Left kidney (tissue), 1 donor: ENCODE measurements at regions not wholly inside any gene's neighbourhood (a gene's known extent, or its start where the extent isn't known, plus 50 kb on each side); places are given as distances from the start of the nearest gene placed in this dataset.

ENCODE experiments used
- DNase-seq: peaks from one replicate; pipeline ENCODE4 v3.0.0-alpha.2; 2013

DNA sequence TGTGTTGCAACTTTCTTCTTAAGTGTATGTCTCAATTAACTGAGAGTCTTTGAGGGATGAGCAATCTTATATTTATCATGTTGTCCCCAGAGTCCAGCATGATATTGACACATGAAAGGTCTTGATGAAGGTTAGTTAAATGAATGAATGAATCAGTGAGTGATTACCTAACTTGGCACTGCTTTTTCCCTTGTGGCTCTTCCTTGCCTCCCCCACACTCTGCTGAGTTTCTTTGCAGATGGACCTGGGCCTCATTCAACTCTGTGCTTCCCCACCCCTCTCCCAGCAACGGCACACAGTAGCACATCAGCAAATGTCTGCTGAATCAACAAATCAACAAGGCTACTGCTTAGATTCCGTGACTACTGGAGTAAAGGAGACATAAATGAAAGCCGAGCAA lies 235.1 kb upstream of the CXCL12 start:
- DNase-seq = no peak

DNA sequence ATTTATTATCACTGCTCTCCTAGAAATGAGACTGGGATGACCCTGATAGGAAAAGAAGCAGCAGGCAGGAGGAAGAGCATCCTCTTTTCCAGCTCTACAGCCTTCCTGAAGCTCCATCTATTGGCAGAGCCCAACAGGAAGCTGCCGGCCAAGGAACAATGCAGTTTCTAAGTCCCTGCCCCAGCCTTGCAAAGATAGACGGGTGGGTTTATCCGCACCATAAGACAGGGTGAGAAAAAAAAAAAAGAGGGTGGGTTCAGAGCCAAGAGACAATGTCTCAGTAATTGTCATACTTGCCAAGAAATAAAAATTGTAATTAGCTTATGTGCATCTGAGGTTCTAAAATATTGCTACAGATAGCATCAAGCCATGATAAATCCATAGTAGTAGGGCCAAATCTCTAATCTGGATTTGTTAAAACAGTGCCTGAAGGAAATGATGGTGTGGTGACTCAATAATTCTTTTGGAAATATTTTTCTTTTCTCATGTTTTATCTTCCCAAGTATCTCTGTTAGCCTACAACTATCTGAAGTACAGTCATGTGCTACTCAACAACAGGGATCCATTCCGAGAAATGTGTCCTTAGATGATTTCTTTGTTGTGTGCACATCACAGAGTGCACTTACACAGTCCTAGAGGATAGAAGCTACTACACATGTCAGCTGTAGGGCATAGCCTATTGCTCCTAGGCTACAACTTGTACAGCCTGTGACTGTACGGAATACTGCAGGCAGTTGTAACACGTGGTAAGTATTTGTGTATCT lies 242.9 kb upstream of the CXCL12 start:
- no peak for DNase-seq

DNA sequence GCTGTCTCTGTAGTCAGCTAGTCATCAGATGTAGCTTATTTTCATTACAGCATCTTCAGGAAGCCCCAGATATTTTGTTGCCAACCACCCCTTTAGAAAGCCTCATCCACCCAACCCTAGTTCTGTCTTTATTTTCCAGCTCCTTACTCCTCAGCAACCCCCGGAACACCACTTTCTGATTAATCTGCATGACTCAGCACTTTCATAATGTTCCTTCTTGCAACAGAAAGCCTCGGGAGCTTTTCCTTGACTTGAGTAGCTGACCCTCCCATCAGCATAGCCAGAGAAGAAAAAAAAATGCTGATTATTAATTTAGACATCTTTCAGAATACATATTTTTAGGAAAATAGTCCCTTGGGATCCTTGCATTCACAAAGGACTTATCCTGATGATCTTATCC lies 244.0 kb upstream of the CXCL12 start:
- no peak for DNase-seq

DNA sequence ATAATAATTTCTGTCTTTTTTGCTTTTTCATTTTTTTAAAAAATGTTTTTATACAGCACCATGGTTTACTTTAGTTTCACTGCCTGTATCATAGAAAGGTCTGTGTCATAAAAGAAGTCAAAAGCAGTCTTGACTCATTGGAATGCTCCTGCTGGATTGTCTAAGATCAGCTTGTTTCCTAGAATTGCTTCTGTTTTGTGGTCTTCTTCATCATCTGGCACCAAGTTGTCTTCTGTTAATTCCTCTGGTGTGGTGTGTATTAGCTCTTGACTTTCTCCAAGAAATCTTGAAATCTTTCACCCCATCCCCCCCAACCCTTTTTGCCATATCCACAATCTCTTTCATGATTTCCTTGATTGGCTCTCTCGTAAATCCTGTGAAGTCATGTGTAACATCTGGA lies 250.3 kb upstream of the CXCL12 start:
- DNase-seq = no peak

DNA sequence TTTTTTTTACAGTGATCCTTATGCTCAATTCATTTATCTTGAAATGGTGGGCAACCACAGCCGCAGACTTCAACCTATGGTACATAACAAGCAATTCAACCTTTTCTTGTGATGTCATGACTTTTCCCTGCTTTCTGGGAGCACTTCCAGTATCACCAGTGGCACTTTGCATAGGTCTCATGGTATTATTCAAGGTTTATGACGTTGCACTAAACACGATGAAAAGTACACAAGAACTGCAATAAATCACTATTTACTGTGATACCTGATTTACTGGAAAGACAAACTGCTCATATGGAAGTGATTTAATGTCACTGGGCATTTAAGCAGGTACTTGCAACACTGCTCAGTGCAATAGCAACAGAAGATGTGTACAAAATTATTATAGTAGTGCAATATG lies 251.7 kb upstream of the CXCL12 start:
- DNase-seq = no peak

DNA sequence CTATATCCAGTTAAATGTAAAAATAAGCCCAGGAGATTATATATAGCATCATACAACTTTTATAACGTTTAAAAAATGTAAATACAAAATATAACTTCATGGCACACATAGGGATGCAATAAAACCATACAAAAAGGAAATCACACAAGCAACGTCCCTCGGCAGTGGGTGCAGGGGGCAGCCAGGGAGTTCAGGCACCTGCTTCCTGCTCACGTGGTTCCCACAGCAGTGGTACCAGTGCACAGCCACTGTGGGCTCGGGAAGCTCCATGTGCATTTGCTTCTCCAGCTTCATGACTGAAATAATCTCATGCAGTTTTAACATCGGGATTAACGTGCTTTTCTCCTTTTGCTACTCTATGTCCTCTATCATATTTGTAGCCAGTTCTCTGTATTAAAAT lies 255.5 kb upstream of the CXCL12 start:
- no peak for DNase-seq

DNA sequence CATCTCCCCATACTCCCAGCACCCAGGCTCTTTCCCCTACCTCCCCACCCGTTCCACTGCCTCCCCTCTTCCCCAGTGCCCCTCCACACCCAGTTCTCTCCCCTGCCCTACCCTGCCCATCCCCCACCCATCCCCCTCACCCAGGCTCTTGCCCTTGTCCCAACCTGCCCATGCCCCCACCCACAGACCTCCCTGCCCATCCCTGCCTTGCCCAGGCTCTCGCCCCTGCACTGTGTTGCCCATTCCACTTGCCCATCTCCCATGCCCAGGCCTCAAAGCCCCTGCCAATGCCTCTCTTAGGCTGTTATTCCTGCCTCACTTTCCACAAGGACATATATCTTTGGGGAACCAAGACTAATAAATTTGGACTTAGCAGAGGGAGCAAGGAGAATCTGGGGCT lies 262.6 kb upstream of the CXCL12 start:
- DNase-seq = no peak

DNA sequence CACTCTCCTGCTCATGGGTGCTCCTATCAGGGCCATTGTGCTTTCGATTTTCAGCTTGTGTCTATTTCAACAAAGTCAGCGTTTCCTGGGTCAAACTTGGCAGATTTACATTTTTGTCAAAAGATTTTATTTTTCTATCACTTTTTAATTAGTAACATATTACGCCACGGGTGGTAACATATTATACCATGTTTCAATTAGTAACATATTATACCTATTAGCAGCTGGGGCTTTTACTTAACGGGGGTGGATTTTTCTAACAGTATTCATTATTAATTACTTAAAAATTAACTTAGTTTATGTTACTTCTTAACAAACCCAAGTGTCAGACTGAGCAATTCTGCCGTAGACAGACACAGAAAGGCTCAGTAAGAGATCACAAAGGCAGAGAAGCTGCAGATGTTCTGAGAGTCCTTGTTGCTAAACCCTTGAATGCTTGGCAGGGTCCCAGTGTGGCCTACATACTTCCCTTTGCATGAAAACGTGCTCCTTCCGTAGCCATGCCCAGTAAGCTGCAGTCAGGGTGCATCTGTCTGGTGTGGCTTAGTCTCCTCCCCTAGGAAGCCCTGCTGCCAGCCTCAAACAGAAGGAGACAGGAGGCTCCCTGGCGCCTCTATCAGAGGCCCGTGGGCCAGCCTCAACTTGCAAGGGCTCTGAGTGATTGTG lies 263.1 kb upstream of the CXCL12 start:
- DNase-seq = no peak

DNA sequence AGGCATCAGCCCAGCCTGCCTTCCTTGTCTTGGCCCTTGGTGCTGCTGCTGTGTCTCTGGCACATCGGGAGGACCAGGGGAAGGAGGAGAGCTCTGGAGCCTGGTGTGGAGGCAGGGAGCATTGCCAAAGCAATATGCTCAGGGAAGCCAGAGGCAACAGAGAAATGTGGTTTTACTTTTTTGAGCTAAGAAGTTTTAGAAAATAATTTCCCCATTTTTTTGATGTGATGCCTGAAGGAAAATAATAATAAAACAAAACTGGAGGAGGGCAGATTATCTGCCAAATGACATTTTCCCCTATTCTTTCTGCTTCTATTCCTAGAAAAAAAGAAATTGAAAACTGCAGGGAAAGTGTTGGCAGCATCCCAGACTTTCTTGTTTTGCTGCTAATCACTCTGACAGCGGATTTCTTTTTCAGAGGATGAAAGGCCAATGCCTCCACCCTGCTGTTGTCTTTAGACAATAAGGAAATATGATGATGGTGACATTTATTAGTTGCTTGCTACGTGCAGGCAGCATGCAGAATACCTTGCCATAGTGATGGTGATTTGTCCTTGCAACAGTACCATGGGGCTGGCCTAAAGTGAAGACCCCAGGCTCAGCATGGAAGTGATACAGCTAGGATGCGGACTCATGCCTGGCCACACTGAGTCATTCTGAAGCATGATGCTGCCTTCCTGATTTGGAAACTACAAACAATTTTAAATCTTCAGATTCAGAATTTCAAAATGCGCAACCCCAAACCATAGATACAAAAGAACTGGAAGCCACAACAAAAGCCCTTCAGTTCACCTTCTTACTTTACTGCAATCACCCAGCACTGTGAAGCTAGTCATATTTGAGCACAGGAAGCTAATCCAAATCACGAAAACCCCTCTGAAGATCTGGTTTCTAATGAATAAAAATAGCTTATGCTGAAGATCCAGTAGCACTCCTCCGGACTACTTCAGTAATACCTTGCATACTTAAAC lies 260.2 kb upstream of the TMEM72 start:
- DNase-seq = no peak

DNA sequence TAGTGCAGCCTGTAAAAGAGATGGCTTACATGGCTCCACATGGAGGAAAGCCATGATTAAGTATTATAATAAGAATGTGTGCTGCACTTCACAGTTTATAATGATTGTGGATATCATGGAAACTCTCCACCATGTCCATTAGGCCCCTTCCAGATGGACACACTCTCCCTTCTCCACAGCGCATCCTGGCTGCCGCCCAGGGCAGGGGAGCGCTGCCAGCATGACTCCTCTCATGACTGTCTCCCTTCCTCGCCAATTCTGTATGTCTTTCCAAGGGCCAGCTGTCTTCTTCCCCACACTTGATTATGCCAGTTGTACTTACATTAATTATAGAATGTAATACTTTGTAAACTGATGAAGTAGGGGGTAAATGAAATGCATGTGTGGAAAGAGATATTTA lies 259.3 kb upstream of the TMEM72 start:
- DNase-seq = no peak

DNA sequence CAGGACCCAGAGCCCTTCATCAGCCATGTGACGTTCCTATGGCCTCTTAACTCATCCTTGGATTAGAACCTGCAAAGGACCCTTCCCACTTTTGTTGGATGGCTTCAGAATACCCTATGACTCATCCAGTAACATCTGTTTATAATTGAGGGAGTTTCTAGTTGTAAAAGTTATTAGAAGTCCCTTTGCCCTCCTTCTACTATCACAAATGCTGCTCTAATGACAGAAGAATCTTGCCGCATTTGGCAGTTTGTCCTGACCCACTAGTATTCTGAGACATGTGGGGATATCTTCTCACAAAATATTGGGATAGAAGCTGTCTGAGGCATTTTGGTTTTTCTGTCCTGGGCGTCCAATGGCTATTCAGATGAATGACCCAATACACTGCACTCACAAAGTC lies 251.8 kb upstream of the TMEM72 start:
- no peak for DNase-seq

DNA sequence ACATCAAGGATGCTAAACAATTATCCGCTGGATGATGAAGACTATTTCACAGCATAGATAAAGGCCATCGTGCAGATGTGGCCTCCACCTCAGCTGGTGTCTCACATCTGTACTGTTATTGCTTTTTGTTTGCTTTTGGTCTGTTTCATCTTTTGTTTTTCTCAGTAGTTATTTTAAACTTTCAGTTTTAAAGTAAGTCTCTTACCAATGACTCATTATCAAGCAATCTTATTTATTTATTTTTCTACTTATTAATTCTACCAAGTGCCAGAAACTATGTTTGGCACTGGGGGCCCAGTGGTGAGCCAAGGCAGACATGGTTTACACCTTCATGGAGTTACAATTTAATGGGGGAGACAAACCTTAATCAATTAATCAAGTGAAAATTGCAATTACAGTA lies 250.9 kb upstream of the TMEM72 start:
- DNase-seq = no peak

DNA sequence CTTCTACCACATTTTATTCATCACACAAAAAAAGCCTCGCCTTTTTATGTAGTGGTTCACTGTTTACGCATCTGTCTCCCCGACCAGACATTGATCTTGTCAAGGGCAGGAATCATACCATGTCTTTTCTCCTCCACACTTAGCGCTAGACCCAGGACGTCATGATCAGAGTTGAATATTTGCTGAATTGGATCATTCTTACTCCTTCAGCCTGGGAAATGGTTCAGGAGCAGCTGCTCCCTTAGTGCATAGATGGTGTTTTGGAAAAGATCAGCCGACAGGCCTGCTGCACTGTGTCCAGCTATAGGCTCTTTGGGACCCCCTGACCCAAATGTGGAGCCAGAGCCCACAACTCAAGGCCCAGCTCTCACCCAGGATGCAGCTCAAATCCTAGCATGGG lies 249.1 kb upstream of the TMEM72 start:
- DNase-seq = no peak

DNA sequence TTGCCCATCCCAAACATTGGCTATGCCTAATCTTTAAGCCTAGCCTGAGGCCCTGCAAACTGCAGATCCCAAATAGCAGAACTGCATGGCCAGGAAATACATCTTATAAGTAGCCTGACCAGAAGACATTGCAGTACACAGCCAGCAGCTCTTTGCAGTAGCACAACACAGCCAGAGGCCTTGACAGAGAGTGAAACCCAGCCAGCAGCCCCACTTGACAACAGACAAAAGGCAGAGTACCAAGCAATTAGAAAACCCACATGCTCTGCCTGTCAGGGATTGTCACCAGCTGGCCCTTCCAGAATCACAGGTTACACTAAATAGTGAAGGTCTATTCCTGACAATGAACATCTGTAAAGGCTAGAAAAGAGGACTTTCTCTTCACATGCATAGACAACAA lies 242.8 kb upstream of the TMEM72 start:
- DNase-seq = no peak

DNA sequence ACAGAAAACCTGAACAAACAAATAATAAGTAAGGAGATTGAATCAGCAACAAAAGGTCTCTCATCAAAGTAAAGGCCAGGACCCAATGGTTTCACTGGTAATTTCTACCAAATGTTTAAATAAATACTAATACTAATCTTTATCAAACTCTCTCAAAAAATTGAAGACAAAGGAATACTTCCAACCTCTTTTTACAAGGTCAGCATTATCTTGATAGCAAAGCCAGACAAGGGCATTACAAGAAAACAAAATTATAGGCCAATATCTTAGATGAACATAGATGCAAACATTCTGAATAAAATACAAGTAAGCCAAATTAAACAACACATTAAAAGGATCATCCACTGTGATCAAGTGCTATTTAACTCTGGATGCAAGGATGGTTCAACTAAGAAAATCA lies 239.8 kb upstream of the TMEM72 start:
- DNase-seq = no peak

DNA sequence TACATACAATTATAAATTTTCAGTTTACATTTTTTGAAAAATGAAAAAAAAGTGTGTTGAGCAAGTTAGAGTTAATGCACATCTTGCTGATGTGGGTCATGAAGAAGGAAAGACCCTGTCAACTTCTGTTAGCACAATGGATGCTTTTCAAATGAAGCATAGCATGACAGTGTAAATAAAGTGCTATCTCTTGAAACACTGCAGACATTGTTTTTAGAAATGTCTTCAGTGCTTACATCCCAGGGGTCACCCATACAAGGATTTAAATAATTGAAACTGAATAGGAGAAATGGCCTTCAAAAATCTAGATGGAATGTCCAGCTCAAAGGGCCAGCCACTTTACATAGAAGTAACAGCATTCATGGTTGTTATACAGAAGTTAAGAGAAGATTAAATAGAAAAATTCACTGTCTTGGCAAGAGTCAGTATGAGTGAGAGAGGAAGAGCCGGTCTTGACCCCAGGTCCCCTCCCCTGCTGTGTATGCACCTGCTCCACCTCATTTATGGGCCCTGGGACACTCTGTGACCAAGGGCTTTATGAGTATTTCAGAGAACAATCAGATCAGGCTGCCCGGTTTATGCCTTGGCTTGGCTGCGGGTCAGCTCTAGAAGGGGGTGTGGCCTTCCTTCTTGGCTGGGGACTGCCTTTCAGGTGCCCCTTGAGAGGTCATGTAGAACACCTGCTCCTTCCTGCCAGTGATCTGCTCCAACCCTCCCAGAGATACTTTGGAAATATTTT lies 237.7 kb upstream of the TMEM72 start:
- no peak for DNase-seq

DNA sequence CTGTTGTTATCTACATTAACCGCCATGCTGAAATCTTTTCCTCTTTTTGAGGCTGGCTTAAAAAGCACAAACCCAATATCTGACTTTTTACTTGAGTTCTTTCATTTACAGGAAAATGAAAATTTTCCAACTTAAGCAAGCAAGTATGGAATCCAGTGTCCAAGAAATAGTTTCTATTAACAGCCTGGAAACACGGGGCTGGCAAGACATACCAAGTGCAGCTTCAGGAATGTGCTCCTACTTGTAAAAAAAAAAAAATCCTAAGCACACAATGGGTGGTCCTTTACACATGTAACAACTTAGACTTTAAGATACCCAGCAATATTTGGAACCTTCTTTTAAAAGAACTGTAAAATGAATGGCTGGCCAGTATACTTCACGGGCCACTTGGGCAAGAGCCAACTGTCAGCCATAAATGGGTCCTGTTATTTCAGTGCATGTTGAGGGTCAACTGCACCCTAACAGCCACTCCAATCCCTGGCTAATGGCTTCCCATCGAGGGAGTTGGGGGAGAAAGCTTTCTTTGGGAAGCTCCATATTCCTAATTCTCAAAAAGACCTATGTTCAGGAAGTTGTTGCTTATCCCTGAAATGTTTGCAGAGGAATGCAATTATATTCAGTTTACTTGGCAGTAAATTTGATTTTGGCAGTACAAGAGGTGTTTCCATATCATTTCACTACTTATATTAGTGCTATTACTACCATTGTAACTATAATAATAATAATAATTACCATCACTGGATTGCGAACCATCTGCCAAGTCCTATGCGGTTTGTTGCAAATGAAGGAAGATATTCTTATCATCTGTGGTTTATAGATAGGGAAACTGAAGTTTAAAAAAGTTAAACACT lies 236.4 kb upstream of the TMEM72 start:
- no peak for DNase-seq

DNA sequence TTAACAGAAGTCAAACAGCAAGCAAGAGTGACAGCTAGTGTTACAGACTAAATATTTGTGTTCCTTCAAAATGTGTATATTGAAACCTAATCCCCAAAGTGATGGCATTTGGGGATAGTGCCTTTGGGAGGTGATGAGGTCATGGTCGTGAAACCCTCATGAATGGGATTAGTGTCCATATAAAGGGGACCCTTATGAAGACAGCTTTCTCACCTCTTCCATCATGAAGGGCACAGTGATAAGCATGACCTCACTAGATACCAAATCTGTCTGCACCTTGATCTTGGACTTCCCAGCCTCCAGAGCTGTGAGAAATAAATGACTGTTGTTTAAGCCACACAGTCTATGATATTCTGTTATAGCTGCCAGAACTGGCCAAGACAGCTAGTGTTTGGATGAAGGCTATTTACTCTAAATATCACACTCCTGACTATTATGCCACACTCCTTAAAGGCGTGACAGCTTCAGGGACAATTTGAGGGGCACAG lies 235.7 kb upstream of the TMEM72 start:
- no peak for DNase-seq

DNA sequence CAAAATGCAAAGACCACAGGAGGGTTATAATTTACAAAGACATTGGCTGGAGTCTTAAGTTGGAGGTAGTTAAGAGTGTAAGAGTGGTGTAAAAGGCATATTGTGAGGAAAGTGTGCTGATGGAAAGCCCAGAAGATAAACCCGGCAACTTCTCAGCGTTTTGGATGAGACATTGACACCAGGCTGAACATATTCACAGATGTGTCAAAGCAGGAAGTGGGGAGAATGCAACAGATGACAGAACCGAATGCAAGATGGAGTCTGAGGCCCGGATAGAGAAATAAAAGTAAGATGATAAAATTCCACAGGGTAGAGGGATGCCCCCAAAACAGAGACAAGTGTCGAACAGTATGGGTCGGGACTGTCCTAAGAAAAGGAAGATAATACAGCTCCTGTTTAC lies 230.4 kb upstream of the TMEM72 start:
- no peak for DNase-seq

DNA sequence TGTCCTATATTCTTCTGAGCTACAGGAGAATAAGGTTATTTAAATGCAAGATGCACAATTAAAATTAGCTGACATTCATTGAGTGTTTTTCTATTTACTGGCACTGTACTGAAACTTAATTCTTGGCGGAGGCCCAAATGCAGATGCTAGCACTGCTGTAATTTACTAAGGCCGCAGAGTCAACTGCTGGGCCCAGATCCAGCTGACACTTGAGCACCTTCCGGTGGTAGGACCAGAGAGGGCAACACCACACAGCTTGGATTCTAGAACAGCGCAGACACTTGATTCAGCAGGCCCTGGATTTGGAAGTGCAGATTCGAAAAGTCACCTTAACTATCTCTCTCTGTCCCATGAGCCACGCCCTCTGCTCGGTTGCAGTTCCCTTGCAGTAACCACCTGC lies 228.6 kb upstream of the TMEM72 start:
- no peak for DNase-seq

DNA sequence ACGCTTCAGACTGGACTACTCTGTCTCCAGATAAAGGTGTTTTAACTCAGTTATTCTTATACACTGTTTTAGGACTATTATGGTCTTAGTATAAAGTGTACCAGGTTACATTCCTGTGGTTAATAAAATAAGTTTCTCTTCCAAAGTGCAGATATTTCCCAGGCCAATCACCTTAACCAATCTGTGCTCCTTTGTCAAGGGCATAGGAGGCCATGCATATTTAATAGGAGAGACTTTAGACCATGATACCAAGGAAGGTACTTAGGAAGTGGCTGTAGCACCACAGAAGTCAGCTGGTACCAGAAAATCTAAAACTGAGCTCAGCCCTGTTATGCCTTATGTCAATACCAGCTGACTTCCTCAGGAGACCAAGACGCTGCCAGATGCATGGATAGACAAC lies 226.5 kb upstream of the TMEM72 start:
- DNase-seq = no peak
